Mucosa of rectum (tissue), 2 donors: ENCODE measurements at regions not wholly inside any gene's neighbourhood (a gene's known extent, or its start where the extent isn't known, plus 50 kb on each side); places are given as distances from the start of the nearest gene placed in this dataset.
"Not testable (repeated sequence)": the region's sequence is repeated elsewhere in the genome, so short reads cannot be mapped to it uniquely, and the experiment has no call there.

Experiments used
- H3K27ac ChIP-seq, 2 donors: one replicate each; pipeline ENCODE4 v1.7.0; 2013; ENCODE audit warnings: inconsistent platforms in 2 of 2, low read depth in 2 of 2, low read length in 2 of 2
- H3K27me3 ChIP-seq, 2 donors: one replicate each; pipeline ENCODE4 v1.7.0; 2013; ENCODE audit warnings: low read length in 2 of 2; ENCODE audit not compliant: control insufficient read depth in 2 of 2, insufficient read depth in 2 of 2
- H3K36me3 ChIP-seq, 2 donors: one replicate each; pipeline ENCODE4 v1.7.0; 2013; ENCODE audit warnings: low read length in 2 of 2; ENCODE audit not compliant: control insufficient read depth in 2 of 2, insufficient read depth in 2 of 2
- H3K4me1 ChIP-seq, 2 donors: one replicate each; pipeline ENCODE4 v1.7.0; 2013; ENCODE audit warnings: low read length in 2 of 2, mild to moderate bottlenecking in 1 of 2; ENCODE audit not compliant: control insufficient read depth in 2 of 2, insufficient read depth in 2 of 2
- H3K4me3 ChIP-seq, 2 donors: one replicate each; pipeline ENCODE4 v1.7.0; 2013; ENCODE audit warnings: low read length in 2 of 2
- H3K9ac ChIP-seq, 2 donors: one replicate each; pipeline ENCODE4 v1.7.0; 2013; ENCODE audit warnings: low read length in 2 of 2, low read depth in 1 of 2, mild to moderate bottlenecking in 1 of 2
- H3K9me3 ChIP-seq, 2 donors: one replicate each; pipeline ENCODE4 v1.7.0; 2013; ENCODE audit warnings: low read length in 2 of 2; ENCODE audit not compliant: control insufficient read depth in 2 of 2
- donor health status: healthy.
- donor health status: Normal muscosa, but diverticular disease.

DNA sequence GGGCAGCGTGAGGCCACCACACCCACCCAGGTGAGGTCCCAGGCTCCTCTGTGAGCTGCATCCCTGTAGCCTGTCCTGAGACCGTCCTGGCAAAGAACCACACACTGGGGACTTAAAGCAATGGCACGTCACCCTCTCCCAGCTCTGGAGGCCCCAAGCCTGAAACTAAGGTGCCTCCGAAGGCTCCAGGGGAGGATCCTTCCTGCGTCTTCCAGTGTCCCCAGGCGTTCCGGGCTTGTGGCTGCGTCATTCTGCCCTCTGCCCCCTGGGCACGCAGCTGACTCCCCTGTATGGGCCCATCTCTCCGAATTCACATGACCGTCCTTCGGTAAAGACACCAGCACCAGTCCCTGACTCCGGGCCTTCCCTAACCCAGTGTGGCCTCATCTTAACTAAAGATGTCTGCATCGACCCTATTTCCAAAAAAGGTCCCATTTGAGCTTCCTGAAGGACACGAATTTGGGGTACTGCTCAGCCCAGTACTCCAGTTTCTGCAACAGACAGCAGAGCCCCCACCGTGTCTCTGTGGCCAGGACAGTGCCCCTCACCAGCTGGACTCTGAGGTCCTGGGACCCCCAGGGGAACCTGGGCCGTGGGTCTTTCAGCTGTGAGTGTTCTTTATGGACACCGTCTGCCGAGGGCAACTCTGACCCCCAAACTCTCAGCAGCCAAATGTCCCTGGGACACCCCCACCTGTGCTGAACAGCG is 75.2 kb upstream of the CTDP1 start:
- no peak overlapping the region for H3K9ac ChIP-seq
- no peak overlapping the region for H3K27ac ChIP-seq
- no peaks in the 10 kb centered on the region for H3K27me3 ChIP-seq
- H3K4me1 ChIP-seq, result no peaks in the 10 kb centered on the region
- H3K36me3 ChIP-seq, result no peaks in the 10 kb centered on the region
- H3K4me3 ChIP-seq, result no peak overlapping the region
- H3K9me3 ChIP-seq, result no peaks in the 10 kb centered on the region

DNA sequence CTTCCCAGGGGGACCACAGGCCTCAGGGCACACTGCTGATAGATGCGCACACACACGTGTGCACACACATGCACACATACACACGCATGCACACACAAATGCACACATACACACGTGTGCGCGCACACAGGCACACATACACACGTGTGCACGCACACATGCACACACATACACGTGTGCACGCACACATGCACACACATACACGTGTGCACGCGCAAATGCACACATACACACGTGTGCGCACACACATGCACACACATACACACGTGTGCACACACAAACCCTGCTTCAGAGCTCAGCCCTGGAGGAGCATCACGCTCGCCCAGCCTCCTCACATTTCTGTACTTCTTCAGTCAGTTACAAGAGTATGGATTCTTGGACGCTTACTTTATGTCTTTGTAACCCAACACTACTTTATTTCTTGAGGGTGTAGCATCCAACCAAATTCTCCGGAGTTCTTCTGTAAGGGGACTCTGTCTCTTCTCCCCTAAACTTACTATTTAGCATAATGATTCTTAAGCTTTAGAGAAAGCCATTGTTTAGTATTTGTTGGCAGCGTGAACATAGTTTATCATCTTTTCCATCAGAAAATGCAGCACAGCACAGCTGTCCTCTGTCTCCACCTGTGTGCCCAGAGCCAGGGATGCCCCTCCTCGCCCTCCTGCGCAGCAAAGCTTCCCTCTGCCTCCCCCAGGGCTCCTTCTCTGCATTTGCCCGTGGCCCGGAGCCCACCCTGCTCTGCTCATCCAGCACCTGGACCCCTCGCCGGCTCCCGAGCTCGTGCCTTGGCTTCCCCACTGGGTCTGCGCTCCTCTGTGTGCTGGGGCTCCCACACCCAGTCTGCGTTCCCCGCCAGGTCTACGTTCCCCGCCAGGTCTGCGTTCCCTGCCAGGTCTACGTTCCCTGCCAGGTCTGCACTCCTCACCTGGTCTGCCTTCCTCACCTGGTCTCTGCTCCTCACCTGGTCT is 74.4 kb upstream of the CTDP1 start:
- H3K4me3 ChIP-seq, result no peak overlapping the region
- H3K27ac ChIP-seq, result no peak overlapping the region
- no peaks in the 10 kb centered on the region for H3K27me3 ChIP-seq
- H3K36me3 ChIP-seq, result no peaks in the 10 kb centered on the region
- no peak overlapping the region for H3K9ac ChIP-seq
- H3K4me1 ChIP-seq, result no peaks in the 10 kb centered on the region
- H3K9me3 ChIP-seq, result no peaks in the 10 kb centered on the region

DNA sequence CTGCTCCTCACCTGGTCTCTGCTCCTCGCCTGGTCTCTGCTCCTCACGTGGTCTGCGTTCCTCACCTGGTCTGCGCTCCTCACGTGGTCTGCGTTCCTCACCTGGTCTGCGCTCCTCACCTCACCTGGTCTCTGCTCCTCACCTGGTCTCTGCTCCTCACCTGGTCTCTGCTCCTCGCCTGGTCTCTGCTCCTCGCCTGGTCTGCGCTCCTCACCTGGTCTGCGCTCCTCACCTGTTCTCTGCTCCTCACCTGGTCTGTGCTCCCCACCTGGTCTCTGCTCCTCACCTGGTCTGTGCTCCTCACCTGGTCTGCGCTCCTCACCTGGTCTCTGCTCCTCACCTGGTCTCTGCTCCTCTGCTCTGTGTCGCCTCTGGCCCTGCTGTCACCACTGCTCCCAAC is 73.5 kb upstream of the CTDP1 start:
- H3K9me3 ChIP-seq, H3K4me1 ChIP-seq, H3K9ac ChIP-seq, H3K27me3 ChIP-seq, H3K4me3 ChIP-seq, H3K36me3 ChIP-seq, H3K27ac ChIP-seq: not testable (repeated sequence)

DNA sequence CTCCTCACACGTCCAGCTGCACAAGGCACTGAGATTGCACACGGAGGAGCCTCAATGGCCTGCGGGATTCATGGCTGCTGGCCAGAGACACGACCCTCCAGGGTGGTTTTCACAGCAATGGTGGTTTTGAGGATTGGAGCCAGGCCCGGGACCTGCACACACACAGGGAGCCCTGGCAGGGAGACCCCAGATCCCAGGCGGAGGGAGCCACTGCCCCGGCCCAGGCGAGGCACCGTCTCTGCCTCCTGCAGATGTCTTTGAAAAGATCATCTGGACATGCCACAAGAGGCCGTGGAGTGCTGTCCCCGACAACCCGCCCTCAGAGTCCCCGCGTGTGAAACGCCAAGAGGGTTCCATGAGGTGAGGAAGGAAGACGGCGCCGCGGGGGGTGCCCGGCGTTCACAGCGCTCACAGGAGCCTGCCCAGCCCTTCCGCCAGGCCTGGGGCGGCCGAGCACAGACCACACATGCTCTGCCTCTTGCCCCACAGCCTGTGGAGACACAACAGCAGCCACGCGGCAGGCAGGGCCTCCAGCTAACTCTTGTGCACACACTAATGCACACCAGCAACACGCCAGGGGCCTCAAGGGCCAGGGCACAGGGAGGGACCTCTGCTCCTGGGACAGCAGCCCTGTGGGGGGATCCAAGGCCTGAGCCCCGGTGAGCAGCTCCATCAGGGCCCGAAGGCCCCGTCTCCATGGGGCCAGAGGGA is 72.8 kb upstream of the CTDP1 start:
- Histone ChIP-seq H3K9ac (no peak overlapping the region), H3K4me3 (no peak overlapping the region), H3K4me1 (no peaks in the 10 kb centered on the region), H3K9me3 (no peaks in the 10 kb centered on the region), H3K27ac (no peak overlapping the region), H3K36me3 (no peaks in the 10 kb centered on the region), H3K27me3 (no peaks in the 10 kb centered on the region)

DNA sequence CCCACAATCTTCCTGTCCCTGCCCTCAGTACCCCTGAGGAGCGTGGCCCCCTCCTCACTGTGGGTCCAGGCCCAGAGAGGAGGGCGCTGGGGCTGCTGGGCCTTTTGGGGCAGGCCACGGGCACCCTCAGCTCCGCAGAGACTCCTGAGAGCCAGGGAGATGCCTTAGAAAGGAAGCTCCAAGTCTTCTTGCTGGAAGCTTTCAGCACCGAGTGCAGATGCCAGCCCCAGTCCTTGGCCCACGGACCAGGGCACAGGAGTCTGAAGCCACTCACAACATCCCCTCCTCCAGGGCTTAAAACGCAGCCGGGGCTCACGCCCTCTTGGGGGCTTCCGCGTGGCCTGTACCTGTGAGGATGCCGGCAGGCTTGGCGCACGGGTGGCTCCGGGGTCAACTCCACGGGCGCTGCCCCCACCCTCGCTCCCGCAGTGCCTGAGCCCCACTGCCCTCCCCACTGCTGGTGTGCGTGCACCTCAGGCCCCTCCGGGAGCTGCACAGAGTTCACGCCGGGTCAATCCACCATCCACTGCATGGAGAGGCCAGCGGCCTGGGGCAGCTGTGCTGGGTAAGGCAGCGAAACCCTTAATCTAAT is 72.1 kb upstream of the CTDP1 start:
- H3K4me1 ChIP-seq, result no peaks in the 10 kb centered on the region
- H3K27me3 ChIP-seq, result no peaks in the 10 kb centered on the region
- no peak overlapping the region for H3K27ac ChIP-seq
- H3K9me3 ChIP-seq, result no peaks in the 10 kb centered on the region
- no peak overlapping the region for H3K4me3 ChIP-seq
- H3K9ac ChIP-seq, result no peak overlapping the region
- H3K36me3 ChIP-seq, result no peaks in the 10 kb centered on the region

DNA sequence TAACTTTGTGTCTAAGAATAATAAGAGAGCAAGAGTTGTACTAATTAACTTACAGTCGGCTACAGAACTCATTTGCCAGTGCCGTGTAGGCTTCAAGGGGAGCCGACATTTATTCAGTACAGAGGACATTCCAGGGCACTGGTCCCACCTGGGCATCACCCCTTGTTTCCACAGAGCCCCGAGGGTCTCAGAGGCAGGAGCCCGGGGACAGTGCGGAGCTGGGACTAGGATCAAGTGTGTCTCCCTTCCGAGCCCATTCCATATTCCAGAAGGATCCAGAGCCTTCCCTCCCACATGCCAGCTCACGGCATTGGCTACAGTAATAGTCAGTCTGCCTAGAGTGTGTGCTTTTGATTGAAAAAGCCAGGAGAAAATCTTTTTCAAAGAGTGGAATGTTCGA is 71.5 kb upstream of the CTDP1 start:
- Histone ChIP-seq H3K9ac (no peak overlapping the region), H3K27ac (no peak overlapping the region), H3K36me3 (no peaks in the 10 kb centered on the region), H3K4me3 (no peak overlapping the region), H3K4me1 (no peaks in the 10 kb centered on the region), H3K27me3 (no peaks in the 10 kb centered on the region), H3K9me3 (no peaks in the 10 kb centered on the region)

DNA sequence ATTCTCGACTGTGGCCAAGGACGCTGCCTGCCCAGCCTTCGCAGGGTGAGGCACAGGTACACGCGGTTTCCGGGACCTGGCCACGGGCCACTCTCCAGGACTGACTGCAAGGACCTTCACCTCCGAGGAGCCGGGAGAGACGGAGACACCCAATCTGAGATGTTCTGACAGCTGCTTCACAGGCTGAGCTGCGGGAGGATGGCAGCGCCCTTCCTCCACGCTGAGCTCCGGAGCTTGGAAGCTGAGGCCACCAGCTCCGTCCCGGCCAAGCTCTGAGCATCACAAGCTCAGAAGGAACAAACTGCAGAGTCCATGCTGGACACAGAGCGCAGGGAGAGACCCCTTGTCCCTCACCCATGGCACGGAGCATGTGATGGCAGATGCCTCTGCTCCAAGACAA is 71.1 kb upstream of the CTDP1 start:
- Histone ChIP-seq H3K36me3 (no peaks in the 10 kb centered on the region), H3K9me3 (no peaks in the 10 kb centered on the region), H3K4me1 (no peaks in the 10 kb centered on the region), H3K4me3 (no peak overlapping the region), H3K27me3 (no peaks in the 10 kb centered on the region), H3K9ac (no peak overlapping the region), H3K27ac (no peak overlapping the region)

DNA sequence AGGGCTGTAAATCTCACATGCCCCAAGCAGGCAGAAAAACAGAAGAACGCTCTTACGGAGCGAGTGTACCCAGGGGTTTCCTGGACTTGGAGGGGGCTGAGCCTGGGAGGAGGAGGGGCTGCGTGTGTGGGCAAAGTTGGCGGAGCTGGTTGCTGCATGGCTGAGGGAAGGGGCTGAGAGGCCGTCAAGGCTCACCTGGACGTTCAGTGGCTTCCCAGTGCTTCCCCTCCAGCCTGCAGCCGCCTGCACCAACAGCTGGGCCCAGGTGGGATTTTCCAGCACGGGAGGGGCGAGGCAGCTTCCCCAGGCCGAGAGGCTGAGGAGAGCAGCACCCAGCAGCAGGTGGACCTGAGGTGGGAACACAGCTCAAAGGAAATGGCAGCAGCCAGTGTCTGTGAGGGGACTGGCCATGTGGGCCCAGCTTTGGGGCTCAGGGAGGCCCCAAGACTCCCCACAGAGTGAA is 70.6 kb upstream of the CTDP1 start:
- Histone ChIP-seq H3K4me1 (no peaks in the 10 kb centered on the region), H3K9me3 (no peaks in the 10 kb centered on the region), H3K9ac (no peak overlapping the region), H3K36me3 (no peaks in the 10 kb centered on the region), H3K4me3 (no peak overlapping the region), H3K27ac (no peak overlapping the region), H3K27me3 (no peaks in the 10 kb centered on the region)

DNA sequence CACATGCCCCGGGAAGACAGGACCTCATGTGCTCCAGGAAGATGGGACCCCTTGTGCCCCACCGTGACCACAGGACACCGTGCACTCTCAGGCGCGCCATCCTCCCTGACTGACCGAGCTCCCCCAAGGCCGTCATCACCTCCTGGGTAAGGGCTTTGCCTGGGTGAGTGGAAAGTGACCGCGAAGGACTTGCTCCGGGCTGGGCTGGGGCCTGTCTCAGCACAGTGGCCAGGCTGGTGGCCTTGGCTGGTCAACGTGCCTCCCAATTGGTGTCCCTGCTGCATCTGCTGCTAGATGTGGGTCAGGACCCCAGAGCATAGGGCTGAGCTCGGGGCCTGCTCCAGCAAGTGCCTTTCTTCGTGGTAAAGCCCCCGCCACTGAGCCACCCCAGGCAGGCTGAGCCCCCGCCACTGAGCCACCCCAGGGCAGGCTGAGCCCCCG is 69.7 kb upstream of the CTDP1 start:
- Histone ChIP-seq H3K9me3 (no peaks in the 10 kb centered on the region), H3K4me1 (no peaks in the 10 kb centered on the region), H3K9ac (no peak overlapping the region), H3K36me3 (no peaks in the 10 kb centered on the region), H3K4me3 (no peak overlapping the region), H3K27ac (no peak overlapping the region), H3K27me3 (no peaks in the 10 kb centered on the region)
